Activated CD4-positive, alpha-beta T cell treated with anti-CD3 and anti-CD28 coated beads, Interleukin-2, amount 50 U/mL, for 4 hours (primary cell): ENCODE measurements at regions not wholly inside any gene's neighbourhood (a gene's known extent, or its start where the extent isn't known, plus 50 kb on each side); places are given as distances from the start of the nearest gene placed in this dataset.

Experiments
- DNase-seq, 2 experiments: peaks; one replicate each; pipeline ENCODE4 v3.0.0-alpha.2; 2020

GRCh38 chr9:99327667-99328066, 105.6 kb downstream of the SEC61B start:
- no peak for DNase-seq

- no peak for DNase-seq
Measured at GRCh38 chr9:99335280-99335679, 113.2 kb downstream of the SEC61B start.

GRCh38 chr9:99336005-99336404, 113.9 kb downstream of the SEC61B start:
- DNase-seq, result no peak

GRCh38 chr9:99336531-99336930, 114.4 kb downstream of the SEC61B start:
- DNase-seq, result no peak

- no peak for DNase-seq
Measured at GRCh38 chr9:99340281-99340680, 118.2 kb downstream of the SEC61B start.

DNA sequence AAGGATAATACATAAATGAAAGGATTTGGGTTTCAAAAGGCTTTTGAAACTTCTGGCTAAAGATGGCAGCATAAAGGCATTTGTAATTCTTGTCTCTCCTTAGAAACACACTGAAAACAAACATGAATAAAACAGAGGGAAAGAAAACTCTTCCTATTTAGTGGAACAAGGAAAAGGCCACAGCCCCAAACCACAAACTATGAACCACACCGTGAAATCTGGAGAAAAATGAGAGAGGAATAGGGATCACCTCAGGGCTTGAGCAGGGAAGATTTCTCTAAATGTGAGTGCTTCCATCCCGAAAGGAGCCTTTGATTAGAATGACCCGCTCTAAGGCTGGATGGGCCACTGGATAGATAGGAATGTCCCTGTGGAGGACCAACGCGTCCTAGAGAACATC, 119.6 kb downstream of the SEC61B start:
- no peak for DNase-seq

DNA sequence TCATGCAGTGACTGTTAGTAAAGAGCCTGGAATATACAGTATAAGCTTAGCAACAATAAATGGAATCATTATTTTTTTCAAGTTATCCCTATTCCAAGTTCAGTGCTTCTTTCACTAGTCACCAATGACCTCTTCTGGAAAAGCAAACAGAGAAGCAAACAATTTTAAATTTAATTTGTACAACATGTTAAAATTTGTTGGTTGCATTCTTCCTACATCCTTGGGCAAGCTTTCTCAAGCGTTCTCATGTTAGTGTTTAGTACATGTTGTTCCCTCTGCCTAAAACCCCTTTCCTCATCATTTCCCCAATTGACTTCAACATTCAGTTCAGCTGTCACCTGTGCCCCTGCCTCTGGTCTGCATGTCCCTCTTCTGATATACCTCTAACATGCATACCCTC, 123.4 kb downstream of the SEC61B start:
- no peak for DNase-seq

- DNase-seq, result no peak
Measured at GRCh38 chr9:99345942-99346341, 123.9 kb downstream of the SEC61B start.

GRCh38 chr9:99347568-99347967, 125.5 kb downstream of the SEC61B start:
- DNase-seq, result no peak

GRCh38 chr9:99348289-99348688, 126.2 kb downstream of the SEC61B start:
- DNase-seq, result no peak

- no peak for DNase-seq
Measured at GRCh38 chr9:99349870-99350269, 127.8 kb downstream of the SEC61B start.

GRCh38 chr9:99350461-99350860, 128.4 kb downstream of the SEC61B start:
- no peak for DNase-seq

GRCh38 chr9:99351647-99352046, 129.6 kb downstream of the SEC61B start:
- DNase-seq, result no peak

GRCh38 chr9:99352826-99353225, 130.7 kb downstream of the SEC61B start:
- no peak for DNase-seq

DNA sequence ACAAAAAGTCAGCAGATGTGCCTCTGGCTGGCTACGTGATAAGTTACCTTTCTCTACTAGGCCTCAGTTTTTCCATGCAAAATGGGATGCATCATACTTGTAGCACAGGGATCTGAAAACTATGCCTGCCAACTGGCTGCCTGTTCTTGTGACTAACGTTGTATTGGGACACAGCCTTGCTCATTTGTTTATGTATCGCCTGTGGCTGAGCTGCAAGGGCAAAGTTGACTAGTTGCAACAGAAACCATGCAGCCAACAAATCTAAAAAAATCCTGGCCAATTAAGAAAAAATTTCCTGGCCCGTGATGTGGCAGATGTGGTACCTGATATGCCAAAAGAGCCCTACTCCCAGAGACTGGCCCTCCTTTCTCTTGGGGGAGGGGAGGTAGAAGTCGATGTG, 131.3 kb downstream of the SEC61B start:
- DNase-seq, result no peak

- no peak for DNase-seq
Measured at GRCh38 chr9:99354104-99354503, 132.0 kb downstream of the SEC61B start.

DNA sequence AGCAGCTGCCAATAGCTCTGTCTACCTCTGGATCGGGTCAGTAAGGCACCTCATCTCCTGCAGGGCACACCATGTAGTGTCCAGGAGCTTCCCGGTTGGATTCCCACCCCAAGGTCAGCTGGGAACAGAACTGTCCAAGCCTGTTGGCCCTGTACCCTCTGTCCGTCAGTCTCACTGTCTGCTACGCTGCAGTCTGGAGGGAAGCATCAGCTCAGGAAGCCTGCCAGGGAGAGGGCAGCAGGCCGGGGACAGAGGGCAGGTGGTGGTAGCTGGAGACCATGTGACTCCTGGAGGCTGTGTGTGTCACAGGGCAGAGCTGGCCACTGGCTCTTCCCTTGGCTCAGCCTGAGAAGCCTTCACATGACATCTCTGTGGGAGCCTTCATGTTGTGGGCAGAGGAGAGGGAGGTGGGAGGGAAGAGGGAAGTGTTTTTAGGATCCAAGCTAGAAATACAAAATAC, 134.5 kb downstream of the SEC61B start:
- DNase-seq, result no peak

GRCh38 chr9:99357575-99357974, 135.5 kb downstream of the SEC61B start:
- no peak for DNase-seq

- no peak for DNase-seq
Measured at GRCh38 chr9:99358668-99359067, 136.6 kb downstream of the SEC61B start.

DNA sequence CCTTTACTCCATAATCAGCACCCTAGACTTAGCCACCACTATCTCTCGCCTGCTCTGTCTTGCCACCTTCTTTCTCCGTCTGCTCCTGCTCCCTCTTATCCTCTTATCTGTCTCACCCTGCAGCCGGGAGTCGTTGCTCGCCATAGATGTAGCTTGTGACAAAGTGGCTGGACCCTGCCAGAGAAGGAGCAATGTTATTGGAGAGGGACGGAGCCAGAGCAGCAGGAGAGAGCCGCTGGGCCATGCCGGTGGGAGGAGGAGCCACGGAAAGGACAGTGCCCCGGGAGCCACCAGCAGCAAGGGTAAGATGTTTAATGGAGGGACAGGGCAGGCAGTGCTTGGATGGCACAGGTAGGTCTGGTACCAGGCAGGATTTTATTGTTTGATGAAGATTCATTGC, 137.3 kb downstream of the SEC61B start:
- DNase-seq, result no peak

DNA sequence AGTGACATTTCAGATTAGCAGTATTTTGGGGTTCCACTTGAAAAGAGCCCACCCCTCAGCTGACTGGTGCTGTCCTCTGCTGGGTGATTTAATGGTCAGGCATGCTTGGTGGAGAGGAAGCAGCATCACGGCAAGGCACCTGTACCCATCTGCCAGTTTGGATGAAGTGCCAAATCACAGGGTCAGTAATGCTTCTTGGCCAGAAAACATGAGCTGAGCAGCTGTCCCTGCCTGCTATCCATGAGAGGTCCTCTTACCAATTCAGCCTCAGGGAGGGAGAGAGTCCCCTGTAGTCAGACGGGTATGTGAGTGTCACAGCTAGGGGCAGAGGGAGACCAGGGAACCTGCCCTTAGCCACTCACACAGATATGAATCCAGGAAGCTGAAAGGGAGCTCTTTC, 137.9 kb downstream of the SEC61B start:
- DNase-seq, result no peak

- no peak for DNase-seq
Measured at GRCh38 chr9:99361817-99362216, 139.7 kb downstream of the SEC61B start.

DNA sequence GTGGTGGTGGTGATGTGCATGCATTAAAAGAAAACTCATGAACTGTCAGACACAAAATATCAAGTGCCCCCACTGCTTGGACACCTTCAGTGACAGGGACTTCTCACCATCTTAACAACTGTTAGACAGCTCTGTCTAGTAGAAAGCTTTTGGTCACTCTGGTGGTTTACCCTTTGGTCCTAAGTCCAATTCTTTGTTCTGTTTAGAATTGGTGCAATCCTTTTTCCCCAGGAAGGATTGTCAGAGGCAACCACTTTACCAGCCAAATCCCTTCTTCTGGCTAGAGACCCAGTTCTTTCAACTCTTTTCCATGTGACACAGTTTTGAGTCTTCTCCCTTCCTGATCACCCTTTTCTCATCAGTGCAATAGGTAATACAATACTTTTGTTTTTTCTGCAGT, 140.2 kb downstream of the SEC61B start:
- DNase-seq, result no peak

DNA sequence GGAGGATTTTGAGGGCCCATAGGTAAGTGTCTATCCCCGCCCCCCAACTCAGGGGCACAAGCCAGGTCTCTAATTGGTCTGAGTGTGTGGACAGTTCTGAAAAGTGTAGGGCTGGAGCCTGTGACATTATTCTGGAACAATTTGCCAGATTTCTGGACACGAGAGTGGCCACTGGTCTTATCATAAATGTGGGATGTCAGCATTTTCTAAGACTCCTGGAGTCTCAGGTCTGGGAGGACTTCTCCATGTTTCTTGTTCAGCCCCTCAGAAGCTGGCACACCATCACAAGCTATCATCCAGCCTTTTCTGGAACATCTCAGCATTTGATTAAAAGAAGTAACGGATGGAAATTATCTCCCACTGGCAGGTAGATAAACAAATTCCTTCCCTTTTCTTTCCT, 141.4 kb downstream of the SEC61B start:
- DNase-seq, result no peak

GRCh38 chr9:99365233-99365980, 143.3 kb downstream of the SEC61B start:
- no peak for DNase-seq
